ENCODE measurements at regions not wholly inside any gene's neighbourhood (a gene's known extent, or its start where the extent isn't known, plus 50 kb on each side); places are given as distances from the start of the nearest gene placed in this dataset.

DNA sequence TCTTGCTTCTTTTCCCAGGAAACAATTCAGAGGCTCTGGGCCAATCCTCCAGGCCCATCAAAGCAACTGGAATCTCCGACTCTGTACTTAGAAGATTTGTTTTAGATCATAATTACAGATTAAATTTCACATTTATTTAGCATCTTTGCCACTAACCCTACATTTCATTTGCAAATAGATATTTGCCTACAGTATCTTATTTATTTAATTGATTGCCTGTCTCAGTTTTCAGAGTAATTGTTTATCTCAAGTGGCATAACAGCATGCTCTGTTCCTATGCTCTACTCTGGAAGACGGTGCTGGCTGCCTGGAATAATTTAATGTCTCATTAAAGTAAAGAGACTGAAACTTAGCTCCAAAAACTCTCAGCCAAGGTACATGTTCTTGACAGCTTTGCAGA lies 213.4 kb downstream of the HNMT start:
- Histone ChIP-seq H3K4me3 (no peak overlapping the region), H3K27me3 (ENCODE audit: low read depth) (no peaks in the 10 kb centered on the region), H3K9me3 (replicated peaks) (peaks cover 4% of the 10 kb centered on the region), H3K4me1 (peaks cover under 1% of the 10 kb centered on the region), H3K36me3 (no peaks in the 10 kb centered on the region), H3K27ac (replicated peaks) (no peak overlapping the region)
- intact Hi-C loops (cut with micrococcal nuclease), result no loop called here
- no peak for DNase-seq
- TF ChIP-seq, protein P1, sequence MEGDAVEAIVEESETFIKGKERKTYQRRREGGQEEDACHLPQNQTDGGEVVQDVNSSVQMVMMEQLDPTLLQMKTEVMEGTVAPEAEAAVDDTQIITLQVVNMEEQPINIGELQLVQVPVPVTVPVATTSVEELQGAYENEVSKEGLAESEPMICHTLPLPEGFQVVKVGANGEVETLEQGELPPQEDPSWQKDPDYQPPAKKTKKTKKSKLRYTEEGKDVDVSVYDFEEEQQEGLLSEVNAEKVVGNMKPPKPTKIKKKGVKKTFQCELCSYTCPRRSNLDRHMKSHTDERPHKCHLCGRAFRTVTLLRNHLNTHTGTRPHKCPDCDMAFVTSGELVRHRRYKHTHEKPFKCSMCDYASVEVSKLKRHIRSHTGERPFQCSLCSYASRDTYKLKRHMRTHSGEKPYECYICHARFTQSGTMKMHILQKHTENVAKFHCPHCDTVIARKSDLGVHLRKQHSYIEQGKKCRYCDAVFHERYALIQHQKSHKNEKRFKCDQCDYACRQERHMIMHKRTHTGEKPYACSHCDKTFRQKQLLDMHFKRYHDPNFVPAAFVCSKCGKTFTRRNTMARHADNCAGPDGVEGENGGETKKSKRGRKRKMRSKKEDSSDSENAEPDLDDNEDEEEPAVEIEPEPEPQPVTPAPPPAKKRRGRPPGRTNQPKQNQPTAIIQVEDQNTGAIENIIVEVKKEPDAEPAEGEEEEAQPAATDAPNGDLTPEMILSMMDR (IDR thresholded peaks at IDR 0.05; ENCODE audit: borderline replicate concordance), result no peak

DNA sequence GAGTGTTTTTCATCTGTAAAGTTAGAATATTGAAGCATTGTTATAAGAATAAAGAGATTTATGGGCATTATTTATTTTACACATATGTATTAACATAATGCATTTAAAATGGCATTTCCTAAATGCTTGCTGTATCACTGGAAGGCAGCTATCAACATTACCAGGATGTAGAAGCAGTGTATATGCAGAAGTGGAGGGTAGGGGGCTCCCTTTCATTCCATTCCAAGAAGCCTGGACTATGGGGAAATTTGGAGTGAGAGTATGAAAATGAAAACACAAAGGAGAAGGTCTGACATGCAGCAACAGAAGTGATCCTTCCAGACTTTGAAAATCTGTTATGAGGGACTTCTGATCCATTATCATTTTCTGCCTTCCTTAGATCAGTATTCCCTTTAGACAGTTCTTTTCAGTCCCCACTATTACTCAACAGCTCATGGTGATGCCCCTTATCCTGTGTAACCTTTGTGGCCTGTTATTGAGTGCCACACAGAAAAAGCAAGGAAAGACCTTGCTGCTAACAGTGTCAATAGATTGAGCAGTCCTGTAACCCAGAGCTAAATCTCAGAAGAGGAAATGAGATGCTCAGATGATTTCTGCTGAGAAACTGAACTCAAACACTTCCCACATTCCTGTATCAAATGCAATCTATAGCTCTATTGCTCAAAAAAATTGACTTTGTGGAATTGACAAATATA lies 216.6 kb downstream of the HNMT start:
- H3K27ac ChIP-seq (replicated peaks), result no peak overlapping the region
- H3K36me3 ChIP-seq, result no peaks in the 10 kb centered on the region
- TF ChIP-seq, protein P1 (IDR thresholded peaks at IDR 0.05; ENCODE audit: borderline replicate concordance), result no peak
- no peak for DNase-seq
- no peak overlapping the region for H3K4me3 ChIP-seq
- H3K9me3 ChIP-seq (replicated peaks), result no peaks in the 10 kb centered on the region
- intact Hi-C loops (cut with micrococcal nuclease), result no loop called here
- peaks cover 5% of the 10 kb centered on the region for H3K4me1 ChIP-seq
- no peaks in the 10 kb centered on the region for H3K27me3 ChIP-seq (ENCODE audit: low read depth)

DNA sequence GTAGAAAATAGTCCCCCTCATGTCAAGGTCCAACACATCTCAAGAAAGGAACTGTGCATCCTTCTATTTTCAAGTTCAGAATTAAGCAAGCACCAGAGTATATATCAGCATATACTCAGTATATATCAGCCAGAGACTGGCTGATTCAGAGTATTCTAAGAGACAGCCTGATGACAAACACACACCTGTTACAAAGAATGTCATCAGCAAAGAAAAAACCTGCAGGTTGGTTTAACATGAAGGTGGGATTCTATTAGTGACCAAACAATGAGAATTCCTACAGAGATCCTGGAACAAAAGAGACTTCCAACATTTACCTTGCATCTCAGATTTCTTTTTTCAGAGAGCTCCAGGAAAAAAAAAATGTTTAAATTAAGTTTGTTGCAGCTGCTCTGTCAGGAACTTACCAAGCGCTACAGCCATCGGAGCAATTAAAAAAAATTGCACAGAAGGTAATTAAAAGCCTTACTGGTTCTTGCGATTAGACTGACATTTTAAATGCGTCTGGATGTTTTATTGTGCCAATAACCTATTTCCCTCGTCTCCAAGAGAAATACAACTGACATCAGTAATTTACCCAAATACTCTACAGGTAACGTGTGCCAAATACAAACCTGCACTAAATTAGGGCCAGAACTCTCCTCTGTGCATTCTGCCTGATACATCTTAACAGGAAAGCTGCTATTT lies 218.1 kb downstream of the HNMT start:
- no peak for DNase-seq
- H3K36me3 ChIP-seq, result no peaks in the 10 kb centered on the region
- H3K4me1 ChIP-seq, result peaks cover 5% of the 10 kb centered on the region
- intact Hi-C loops (cut with micrococcal nuclease), result no loop called here
- H3K27me3 ChIP-seq (ENCODE audit: low read depth), result no peaks in the 10 kb centered on the region
- TF ChIP-seq, protein P1 (IDR thresholded peaks at IDR 0.05; ENCODE audit: borderline replicate concordance), result no peak
- no peaks in the 10 kb centered on the region for H3K9me3 ChIP-seq (replicated peaks)
- H3K4me3 ChIP-seq, result no peak overlapping the region
- H3K27ac ChIP-seq (replicated peaks), result no peak overlapping the region

DNA sequence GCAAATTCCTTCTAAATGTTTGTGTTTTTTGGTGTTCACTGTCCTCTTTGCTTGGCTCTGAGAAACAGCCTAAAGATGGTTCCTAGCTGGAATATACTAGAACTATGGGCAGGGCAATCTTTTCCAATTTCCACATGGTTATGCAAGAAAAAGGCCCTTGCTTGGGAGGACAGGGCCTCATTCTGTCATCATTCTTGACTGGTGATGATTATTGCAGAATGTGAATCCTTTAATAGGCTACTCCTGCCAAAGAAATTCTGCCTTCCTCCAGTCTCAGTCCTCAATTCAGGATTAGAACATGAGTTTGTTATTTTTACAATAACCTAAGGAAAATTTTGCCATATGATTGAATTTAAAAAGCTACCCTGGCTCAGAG lies 218.7 kb downstream of the HNMT start:
- TF ChIP-seq, protein P1 (IDR thresholded peaks at IDR 0.05; ENCODE audit: borderline replicate concordance), result no peak
- intact Hi-C loops (cut with micrococcal nuclease), result no loop called here

DNA sequence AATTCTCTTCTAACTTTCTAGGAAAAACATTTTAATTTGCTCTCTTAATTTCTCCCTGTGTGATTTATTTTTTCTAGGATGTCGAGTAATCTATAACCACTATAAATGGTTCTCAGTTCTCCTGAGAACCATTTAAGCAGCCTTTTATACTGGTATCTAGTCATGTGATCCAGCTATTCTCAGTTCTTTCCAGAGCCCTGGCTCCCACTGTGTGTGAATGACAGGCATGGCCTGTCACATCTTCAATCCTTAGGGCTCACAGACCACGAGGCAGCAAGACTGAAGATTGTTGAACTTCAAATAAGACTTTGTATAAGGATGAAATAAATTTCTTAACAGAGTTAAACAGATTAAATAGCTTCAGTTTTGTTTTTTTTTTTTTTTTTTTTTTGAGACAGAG lies 219.4 kb downstream of the HNMT start:
- peaks cover 5% of the 10 kb centered on the region for H3K4me1 ChIP-seq
- intact Hi-C loops (cut with micrococcal nuclease), result no loop called here
- H3K27me3 ChIP-seq (ENCODE audit: low read depth), result no peaks in the 10 kb centered on the region

More for the DNA sequence above, 218.7 kb downstream of the HNMT start:
- H3K4me1 ChIP-seq, result peaks cover 5% of the 10 kb centered on the region
- H3K27me3 ChIP-seq (ENCODE audit: low read depth), result no peaks in the 10 kb centered on the region
- no peak overlapping the region for H3K4me3 ChIP-seq
- no peaks in the 10 kb centered on the region for H3K9me3 ChIP-seq (replicated peaks)
- H3K27ac ChIP-seq (replicated peaks), result no peak overlapping the region
- no peaks in the 10 kb centered on the region for H3K36me3 ChIP-seq
- no peak for DNase-seq

More for the DNA sequence above, 219.4 kb downstream of the HNMT start:
- H3K27ac ChIP-seq (replicated peaks), result no peak overlapping the region
- no peaks in the 10 kb centered on the region for H3K36me3 ChIP-seq
- no peak for DNase-seq
- no peak overlapping the region for H3K4me3 ChIP-seq
- TF ChIP-seq, protein P1 (IDR thresholded peaks at IDR 0.05; ENCODE audit: borderline replicate concordance), result no peak
- H3K9me3 ChIP-seq (replicated peaks), result no peaks in the 10 kb centered on the region

Data from left ventricle myocardium inferior (tissue), 1 donor.